ENCODE measurements at regions not wholly inside any gene's neighbourhood (a gene's known extent, or its start where the extent isn't known, plus 50 kb on each side); places are given as distances from the start of the nearest gene placed in this dataset.
A peak's percentile ranks its signal among the peaks of the same experiment; 100 is the strongest.

DNA sequence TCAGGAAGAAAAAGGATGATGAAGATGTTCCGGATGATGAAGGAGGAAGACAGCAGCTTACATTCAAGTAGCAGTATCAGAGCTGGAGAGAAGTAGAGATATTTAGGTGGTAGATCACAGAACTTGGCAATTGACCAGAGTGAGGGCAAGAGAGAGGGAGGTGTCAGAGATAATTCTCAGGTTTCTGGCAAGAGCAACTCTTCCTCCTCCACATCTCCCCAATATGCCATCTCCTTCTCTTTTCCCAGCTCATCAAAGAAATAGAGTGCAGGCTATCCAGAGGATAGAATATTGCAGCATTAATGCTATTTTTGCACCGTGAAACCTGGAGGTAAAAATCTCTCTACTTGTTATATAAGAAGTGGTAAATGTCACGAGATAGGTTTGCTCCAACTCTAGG, 64.9 kb upstream of the OPCML start:
- no peak for FAIRE-seq
- no peak for TF ChIP-seq POLR2A (IDR thresholded peaks at IDR 0.05; ENCODE audit: low read depth, low read length)
- TF ChIP-seq POLR2AphosphoS5 (IDR thresholded peaks at IDR 0.05; ENCODE audit: low read depth, low read length): no peak
- no peak for TF ChIP-seq TAF1 (IDR thresholded peaks at IDR 0.05; ENCODE audit: borderline replicate concordance, low read depth, low read length)
- no peak for DNase-seq (ENCODE audit: insufficient read length)

DNA sequence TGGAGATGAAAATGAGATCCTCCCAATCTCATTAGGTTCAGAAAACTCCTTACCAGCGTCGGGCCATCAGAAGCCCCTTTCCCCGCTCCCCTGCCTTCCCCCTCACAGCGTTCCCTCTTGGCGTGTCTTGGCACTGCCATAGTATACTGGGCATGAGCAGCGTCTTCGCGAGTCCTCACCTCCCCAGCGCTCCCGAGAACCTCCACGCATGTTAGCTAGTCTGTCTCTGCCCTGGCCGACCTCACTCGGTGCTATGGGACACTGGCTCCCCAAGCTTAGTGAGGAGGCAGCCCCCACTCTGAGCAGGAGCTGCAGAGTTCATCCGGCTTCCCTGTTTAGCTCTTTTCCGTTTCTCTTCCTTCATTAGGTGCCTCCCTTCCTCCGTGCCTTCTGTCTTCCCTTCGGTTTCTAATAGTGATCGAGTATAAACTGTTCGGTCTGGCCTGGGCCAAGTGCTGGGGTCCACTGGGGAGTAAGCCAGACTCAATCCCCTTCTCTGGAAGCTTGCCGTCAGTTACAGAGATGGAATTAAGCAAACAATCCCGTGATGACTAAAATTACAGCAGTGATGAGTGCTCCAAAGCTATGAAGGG, 63.8 kb upstream of the OPCML start:
- no peak for DNase-seq (ENCODE audit: insufficient read length)
- TF ChIP-seq POLR2AphosphoS5 (IDR thresholded peaks at IDR 0.05; ENCODE audit: low read depth, low read length) (no peak), TAF1 (IDR thresholded peaks at IDR 0.05; ENCODE audit: borderline replicate concordance, low read depth, low read length) (no peak)
- FAIRE-seq: no peak

DNA sequence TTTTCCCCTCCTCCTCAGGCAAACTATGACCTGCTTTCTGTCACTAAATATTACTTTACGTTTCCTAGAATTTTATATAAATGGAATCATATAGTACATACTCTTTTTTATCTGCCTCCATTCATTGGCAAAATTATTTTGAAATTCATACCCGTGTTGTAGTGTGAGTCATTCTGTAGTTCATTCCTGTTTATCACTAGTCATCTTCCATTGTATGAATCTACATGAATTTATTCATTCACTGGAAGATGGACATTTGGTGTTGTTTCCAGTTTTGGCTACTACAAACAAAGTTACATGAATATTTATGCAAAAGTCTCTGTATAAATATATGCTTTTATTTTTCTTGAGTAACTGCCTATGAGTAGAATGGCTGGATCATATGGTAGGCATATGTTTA, 60.7 kb upstream of the OPCML start:
- TF ChIP-seq POLR2A (IDR thresholded peaks at IDR 0.05; ENCODE audit: low read depth, low read length) (no peak), POLR2AphosphoS5 (IDR thresholded peaks at IDR 0.05; ENCODE audit: low read depth, low read length) (no peak), TAF1 (IDR thresholded peaks at IDR 0.05; ENCODE audit: borderline replicate concordance, low read depth, low read length) (no peak)
- DNase-seq (ENCODE audit: insufficient read length) (no peak), FAIRE-seq (no peak)

DNA sequence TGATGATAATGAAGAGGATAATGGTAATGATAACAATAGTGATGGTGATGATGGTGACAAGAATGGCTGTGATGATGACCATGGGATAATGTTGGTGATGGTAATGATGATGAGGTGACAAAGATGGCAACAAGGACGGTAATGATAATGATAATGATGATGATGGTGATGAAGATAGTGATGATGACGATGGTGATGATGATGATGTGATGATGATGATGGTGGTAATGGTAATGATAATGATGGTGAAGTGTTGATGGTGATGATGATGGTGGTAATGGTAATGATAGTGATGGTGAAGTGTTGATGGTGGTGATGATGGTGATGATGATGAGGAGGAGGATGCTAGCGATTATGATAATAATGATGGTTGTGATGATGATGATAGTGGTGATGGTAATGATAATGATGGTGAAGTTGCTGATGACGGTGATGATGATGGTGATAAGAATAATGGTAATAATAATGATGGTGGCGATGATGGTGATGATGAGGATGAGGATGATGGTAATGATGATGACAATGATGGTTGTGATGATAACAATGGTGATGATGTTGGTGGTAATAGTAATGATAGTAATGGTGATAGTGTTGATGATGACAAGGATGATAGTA, 54.7 kb upstream of the OPCML start:
- DNase-seq (ENCODE audit: insufficient read length) (no peak), FAIRE-seq (peak; percentile 27)
- TF ChIP-seq POLR2AphosphoS5 (IDR thresholded peaks at IDR 0.05; ENCODE audit: low read depth, low read length) (no peak), POLR2A (IDR thresholded peaks at IDR 0.05; ENCODE audit: low read depth, low read length) (no peak), TAF1 (IDR thresholded peaks at IDR 0.05; ENCODE audit: borderline replicate concordance, low read depth, low read length) (no peak)

DNA sequence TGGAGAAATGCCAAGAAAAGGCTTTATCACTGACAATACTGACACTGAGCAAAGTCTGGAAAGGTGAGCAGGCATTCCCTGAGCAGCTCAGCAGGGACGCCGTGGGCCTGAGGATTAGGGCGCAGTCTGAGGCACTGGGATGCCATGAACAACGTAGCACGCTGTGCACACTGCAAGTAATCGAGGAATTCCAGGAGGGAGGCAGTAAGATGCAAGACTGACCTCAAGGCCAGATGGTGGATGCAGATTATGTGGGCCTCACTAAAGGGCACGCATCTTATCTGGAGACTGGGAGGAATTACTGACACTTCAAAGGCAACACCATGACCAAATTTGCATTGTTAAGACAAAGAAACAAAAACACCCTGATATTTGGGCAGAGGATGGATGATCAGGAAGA, 50.4 kb upstream of the OPCML start:
- FAIRE-seq (no peak), DNase-seq (ENCODE audit: insufficient read length) (no peak)
- no peak for TF ChIP-seq POLR2A (IDR thresholded peaks at IDR 0.05; ENCODE audit: low read depth, low read length)
- no peak for TF ChIP-seq POLR2AphosphoS5 (IDR thresholded peaks at IDR 0.05; ENCODE audit: low read depth, low read length)
- no peak for TF ChIP-seq TAF1 (IDR thresholded peaks at IDR 0.05; ENCODE audit: borderline replicate concordance, low read depth, low read length)

DNA sequence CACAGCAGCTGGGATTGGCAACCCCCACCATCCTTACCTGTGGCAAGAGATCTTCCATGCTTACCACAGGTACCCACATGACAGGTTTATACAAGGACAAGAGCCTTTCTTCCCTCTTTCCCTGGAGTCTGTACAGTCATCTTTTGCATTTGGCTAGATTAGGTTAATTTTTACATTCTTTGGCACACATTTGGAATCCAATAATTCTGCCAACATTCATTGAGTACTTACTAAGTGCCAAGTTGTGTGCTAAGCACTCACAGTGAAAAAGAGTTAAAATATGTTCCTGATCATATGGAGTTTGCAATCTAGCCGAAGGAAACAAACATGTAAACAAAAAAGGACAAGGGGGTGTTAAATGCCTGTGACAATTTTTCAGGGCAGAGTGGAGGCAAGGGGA, 50.0 kb upstream of the OPCML start:
- TF ChIP-seq POLR2AphosphoS5 (IDR thresholded peaks at IDR 0.05; ENCODE audit: low read depth, low read length) (no peak), POLR2A (IDR thresholded peaks at IDR 0.05; ENCODE audit: low read depth, low read length) (no peak), TAF1 (IDR thresholded peaks at IDR 0.05; ENCODE audit: borderline replicate concordance, low read depth, low read length) (no peak)

More for the DNA sequence above, 50.0 kb upstream of the OPCML start:
- DNase-seq (ENCODE audit: insufficient read length): no peak
- FAIRE-seq: no peak
